ENCODE measurements at regions not wholly inside any gene's neighbourhood (a gene's known extent, or its start where the extent isn't known, plus 50 kb on each side); places are given as distances from the start of the nearest gene placed in this dataset.

DNA sequence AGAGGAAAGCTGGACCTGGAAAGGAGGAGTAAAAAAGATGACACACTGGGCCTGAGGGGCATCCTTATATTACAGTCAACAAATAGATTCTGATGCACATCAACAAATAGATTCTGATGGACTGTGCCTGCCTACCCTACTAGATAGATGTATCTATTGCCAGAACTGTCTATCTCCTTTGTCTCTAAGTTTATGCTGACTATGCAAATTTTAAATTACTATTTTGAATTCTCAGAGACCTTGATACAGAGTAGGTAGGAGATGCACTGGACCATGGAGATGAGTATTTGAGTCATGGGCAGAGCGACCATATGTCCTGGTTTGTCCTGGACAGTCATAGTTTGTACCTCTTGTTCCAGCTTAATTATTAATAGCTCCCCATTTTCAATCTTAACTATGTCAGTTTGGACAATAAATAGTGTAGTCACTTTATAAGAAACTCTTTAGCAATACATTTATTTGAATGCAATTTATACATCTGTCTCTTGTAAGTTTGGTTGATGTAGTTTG lies 247.9 kb upstream of the PPP1R2C start:
- no peak overlapping the region for H3K4me3 ChIP-seq (replicated peaks in 1 of 2; ENCODE audit: low read depth in 2 of 2, low read length in 2 of 2)
- DNase-seq (ENCODE audit: low read depth in 2 of 2) = no peak
- TF ChIP-seq, protein P1, sequence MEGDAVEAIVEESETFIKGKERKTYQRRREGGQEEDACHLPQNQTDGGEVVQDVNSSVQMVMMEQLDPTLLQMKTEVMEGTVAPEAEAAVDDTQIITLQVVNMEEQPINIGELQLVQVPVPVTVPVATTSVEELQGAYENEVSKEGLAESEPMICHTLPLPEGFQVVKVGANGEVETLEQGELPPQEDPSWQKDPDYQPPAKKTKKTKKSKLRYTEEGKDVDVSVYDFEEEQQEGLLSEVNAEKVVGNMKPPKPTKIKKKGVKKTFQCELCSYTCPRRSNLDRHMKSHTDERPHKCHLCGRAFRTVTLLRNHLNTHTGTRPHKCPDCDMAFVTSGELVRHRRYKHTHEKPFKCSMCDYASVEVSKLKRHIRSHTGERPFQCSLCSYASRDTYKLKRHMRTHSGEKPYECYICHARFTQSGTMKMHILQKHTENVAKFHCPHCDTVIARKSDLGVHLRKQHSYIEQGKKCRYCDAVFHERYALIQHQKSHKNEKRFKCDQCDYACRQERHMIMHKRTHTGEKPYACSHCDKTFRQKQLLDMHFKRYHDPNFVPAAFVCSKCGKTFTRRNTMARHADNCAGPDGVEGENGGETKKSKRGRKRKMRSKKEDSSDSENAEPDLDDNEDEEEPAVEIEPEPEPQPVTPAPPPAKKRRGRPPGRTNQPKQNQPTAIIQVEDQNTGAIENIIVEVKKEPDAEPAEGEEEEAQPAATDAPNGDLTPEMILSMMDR (IDR thresholded peaks at IDR 0.05; ENCODE audit: low read depth, low read length) = no peak

DNA sequence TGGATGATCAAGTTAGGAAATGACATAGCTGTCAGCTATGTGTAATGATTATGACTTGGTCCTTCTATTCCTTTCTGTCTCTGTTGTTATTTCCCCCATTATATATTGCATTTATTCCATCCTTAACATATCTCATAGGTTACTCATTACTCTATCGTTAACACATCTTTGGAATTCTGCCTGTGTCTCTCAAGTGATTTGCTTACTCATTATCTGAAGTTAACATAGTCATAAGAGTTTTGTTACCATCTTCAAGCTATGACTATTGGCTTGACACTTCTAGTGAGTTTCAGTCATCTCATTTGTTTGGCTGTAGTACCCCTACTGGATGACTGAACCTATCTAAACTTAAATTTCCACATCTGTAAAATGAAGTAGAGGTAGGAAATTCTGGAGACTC lies 286.1 kb upstream of the PPP1R2C start:
- no peak for DNase-seq (ENCODE audit: low read depth in 2 of 2)
- TF ChIP-seq, protein P1 (IDR thresholded peaks at IDR 0.05; ENCODE audit: low read depth, low read length) = no peak
- H3K4me3 ChIP-seq (replicated peaks in 1 of 2; ENCODE audit: low read depth in 2 of 2, low read length in 2 of 2) = no peak overlapping the region

DNA sequence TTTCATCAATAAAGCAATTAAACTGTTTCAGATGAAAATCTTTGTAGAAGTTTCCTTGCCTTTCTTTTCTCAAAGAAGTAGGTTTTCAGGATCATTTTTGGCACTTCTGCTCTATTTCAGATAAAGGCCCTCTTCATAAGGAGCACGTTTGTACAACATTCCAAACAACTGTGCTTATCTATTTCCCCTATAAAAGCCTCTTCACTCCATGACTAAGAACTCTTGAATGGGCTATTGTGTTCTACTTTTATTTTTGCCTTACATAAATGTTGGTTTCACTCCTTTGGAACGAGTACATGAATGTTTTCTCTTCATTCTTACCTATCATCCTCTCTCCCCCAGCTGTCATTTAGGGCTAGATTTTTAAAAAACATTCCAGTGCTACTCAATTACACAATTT lies 288.0 kb upstream of the PPP1R2C start:
- TF ChIP-seq, protein P1 (IDR thresholded peaks at IDR 0.05; ENCODE audit: low read depth, low read length) = no peak
- DNase-seq (ENCODE audit: low read depth in 2 of 2) = peak in 1 of 2 donors; percentile 0
- no peak overlapping the region for H3K4me3 ChIP-seq (replicated peaks in 1 of 2; ENCODE audit: low read depth in 2 of 2, low read length in 2 of 2)

DNA sequence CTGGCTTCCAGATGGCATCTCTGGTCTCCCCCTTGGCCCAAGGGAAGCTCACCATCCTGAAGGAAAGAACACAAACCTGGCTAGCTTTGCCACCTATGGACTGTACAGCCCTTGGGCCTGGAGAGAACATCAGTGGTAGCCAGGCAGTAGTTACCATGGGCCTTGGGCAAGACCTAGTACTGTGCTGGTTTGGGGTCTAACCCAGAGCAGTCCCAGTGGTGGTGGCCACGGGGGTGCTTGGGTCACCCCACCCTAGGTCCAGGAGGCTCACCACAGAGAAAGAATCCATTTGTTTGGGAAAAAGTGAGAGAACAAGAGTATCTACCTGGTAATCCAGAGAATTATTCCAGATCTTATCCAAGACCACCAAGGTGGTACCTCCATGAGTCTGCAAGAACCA lies 290.7 kb upstream of the PPP1R2C start:
- no peak for DNase-seq (ENCODE audit: low read depth in 2 of 2)

DNA sequence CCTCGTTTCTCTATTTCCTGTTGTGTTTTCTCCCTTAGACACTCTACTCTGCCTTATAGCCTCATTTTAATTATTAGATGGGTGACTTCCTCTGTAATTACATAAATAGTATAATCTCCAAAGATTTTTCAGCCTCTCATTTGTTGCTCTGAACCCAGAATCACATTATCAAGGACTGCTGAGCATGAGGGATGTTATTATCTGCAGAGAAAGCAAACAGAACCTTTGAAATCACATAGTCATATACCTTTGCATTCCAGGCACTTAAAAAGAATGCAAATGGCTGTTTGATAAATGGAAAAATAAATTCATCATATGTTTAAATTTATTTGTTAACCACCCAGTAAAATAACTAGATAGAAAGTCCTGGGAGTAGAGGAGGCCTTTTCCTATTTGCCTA lies 305.1 kb upstream of the PPP1R2C start:
- no peak for DNase-seq (ENCODE audit: low read depth in 2 of 2)
- no peak overlapping the region for H3K4me3 ChIP-seq (replicated peaks in 1 of 2; ENCODE audit: low read depth in 2 of 2, low read length in 2 of 2)
- TF ChIP-seq, protein P1 (IDR thresholded peaks at IDR 0.05; ENCODE audit: low read depth, low read length) = no peak

More for the DNA sequence above, 290.7 kb upstream of the PPP1R2C start:
- TF ChIP-seq, protein P1 (IDR thresholded peaks at IDR 0.05; ENCODE audit: low read depth, low read length) = no peak
- H3K4me3 ChIP-seq (replicated peaks in 1 of 2; ENCODE audit: low read depth in 2 of 2, low read length in 2 of 2) = no peak overlapping the region

DNA sequence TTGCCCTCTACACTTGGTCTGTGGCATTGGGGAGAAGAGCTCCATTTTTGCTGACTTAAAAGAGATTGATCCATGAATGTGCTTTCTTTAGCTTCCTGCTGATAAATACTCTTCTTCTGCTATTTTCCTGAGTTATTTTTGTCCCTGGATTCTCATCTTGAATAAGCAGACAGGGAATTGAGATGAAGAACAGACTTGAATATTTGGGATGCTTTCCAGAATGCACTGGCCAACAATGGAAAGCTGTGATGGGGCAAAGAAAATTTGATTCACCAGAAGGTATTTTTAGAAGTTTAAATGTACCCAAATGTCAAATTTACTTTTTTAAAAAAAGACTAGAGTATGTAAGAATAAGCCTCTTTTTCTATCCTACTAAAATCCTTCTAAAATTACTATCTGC lies 309.9 kb upstream of the PPP1R2C start:
- TF ChIP-seq, protein P1 (IDR thresholded peaks at IDR 0.05; ENCODE audit: low read depth, low read length) = no peak
- no peak for DNase-seq (ENCODE audit: low read depth in 2 of 2)
- H3K4me3 ChIP-seq (replicated peaks in 1 of 2; ENCODE audit: low read depth in 2 of 2, low read length in 2 of 2) = no peak overlapping the region

DNA sequence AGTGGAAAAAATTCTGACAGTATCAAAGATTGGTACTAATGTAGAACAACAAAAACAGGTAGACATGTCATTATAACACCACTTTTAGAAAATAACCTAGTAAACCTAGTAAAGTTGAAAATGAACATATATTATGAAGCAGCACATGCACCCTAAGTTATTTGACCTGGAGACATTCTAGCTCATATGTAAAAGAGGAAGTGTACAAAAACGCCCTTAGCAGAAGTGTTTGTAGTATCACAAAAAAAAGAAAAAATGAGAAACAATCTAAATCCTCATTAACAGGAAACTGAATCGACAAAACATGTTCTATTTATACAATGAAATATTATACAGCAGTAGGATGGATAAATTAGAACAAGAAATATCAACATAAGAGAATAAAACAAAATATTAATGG lies 318.9 kb upstream of the PPP1R2C start:
- TF ChIP-seq, protein P1 (IDR thresholded peaks at IDR 0.05; ENCODE audit: low read depth, low read length) = no peak
- no peak overlapping the region for H3K4me3 ChIP-seq (replicated peaks in 1 of 2; ENCODE audit: low read depth in 2 of 2, low read length in 2 of 2)
- DNase-seq (ENCODE audit: low read depth in 2 of 2) = no peak

Measured in cardiac fibroblast (primary cell).